CD14-positive monocyte (primary cell): ENCODE measurements at regions not wholly inside any gene's neighbourhood (a gene's known extent, or its start where the extent isn't known, plus 50 kb on each side); places are given as distances from the start of the nearest gene placed in this dataset.

Source experiments
- DNase-seq, 3 donors: peaks; one replicate each; pipeline ENCODE4 v3.0.0-alpha.2; 2011 to 2022
- H2AFZ ChIP-seq: 2 replicates; pipeline ENCODE4 v1.6.0; 2012; ENCODE audit warnings: mild to moderate bottlenecking, low read depth, low read length, inconsistent platforms; ENCODE audit not compliant: insufficient read depth, poor library complexity, severe bottlenecking
- H3K27ac ChIP-seq, 2 donors: 1 replicate in 1 of 2; 2 replicates in 1 of 2; pipeline ENCODE4 v1.5.1; 2012 to 2013; ENCODE audit warnings: low read length in 2 of 2, control low read depth in 1 of 2, inconsistent platforms in 1 of 2, low read depth in 1 of 2, mild to moderate bottlenecking in 1 of 2
- H3K27me3 ChIP-seq, 2 donors: one replicate each; pipeline versions ENCODE4 v1.6.0 to v1.6.1; 2011 to 2013; ENCODE audit warnings: low read length in 2 of 2; ENCODE audit not compliant: control insufficient read depth in 2 of 2, insufficient read depth in 2 of 2
- H3K36me3 ChIP-seq, 2 donors: replicated peaks in 1 of 2; 1 replicate in 1 of 2; 2 replicates in 1 of 2; pipeline versions ENCODE4 v1.5.1 to v1.6.1; 2012 to 2013; ENCODE audit warnings: low read length in 2 of 2, control low read depth in 1 of 2, inconsistent platforms in 1 of 2, mild to moderate bottlenecking in 1 of 2; ENCODE audit not compliant: insufficient read depth in 2 of 2, control insufficient read depth in 1 of 2
- H3K4me1 ChIP-seq, 2 donors: 1 replicate in 1 of 2; 2 replicates in 1 of 2; pipeline versions ENCODE4 v1.5.1 to v1.6.1; 2012 to 2013; ENCODE audit warnings: low read length in 2 of 2, control low read depth in 1 of 2, inconsistent platforms in 1 of 2, mild to moderate bottlenecking in 1 of 2, moderate library complexity in 1 of 2; ENCODE audit not compliant: insufficient read depth in 2 of 2, control insufficient read depth in 1 of 2
- H3K4me2 ChIP-seq: replicated peaks from 2 replicates; pipeline ENCODE3; 2012; ENCODE audit warnings: low read length, moderate library complexity, mild to moderate bottlenecking; ENCODE audit not compliant: poor library complexity, severe bottlenecking; ENCODE audit errors: extremely low read depth
- H3K4me3 ChIP-seq, 3 experiments: fragments of 200-600 bp in 1 of 3; sonication (generic) in 1 of 3; replicated peaks in 1 of 3; 1 replicate in 2 of 3; 2 replicates in 1 of 3; pipeline ENCODE4 v1.5.1; 2011 to 2013; ENCODE audit warnings: low read length in 3 of 3, mild to moderate bottlenecking in 3 of 3, control low read depth in 2 of 3, low read depth in 2 of 3, inconsistent platforms in 1 of 3, moderate library complexity in 1 of 3
- H3K79me2 ChIP-seq: 2 replicates; pipeline ENCODE4 v1.6.0; 2012; ENCODE audit warnings: mild to moderate bottlenecking, control low read depth, inconsistent platforms, low read length, moderate library complexity; ENCODE audit not compliant: insufficient read depth
- H3K9ac ChIP-seq: 2 replicates; pipeline ENCODE4 v1.6.0; 2017; ENCODE audit warnings: low read length, mild to moderate bottlenecking; ENCODE audit not compliant: insufficient read depth, poor library complexity, severe bottlenecking
- H3K9me3 ChIP-seq, 2 donors: replicated peaks in 1 of 2; 1 replicate in 1 of 2; 2 replicates in 1 of 2; pipeline versions ENCODE4 v1.5.1 to v1.6.1; 2012 to 2013; ENCODE audit warnings: low read length in 2 of 2, control low read depth in 1 of 2; ENCODE audit not compliant: control insufficient read depth in 1 of 2, insufficient read depth in 1 of 2
- H4K20me1 ChIP-seq: 2 replicates; pipeline ENCODE4 v1.6.0; 2012; ENCODE audit warnings: mild to moderate bottlenecking, low read length, control low read depth, moderate library complexity; ENCODE audit not compliant: insufficient read depth
- H3K27ac Mint-ChIP-seq, 7 donors: one replicate each; pipeline ENCODE4 v1.8.0; 2020; ENCODE audit warnings: mild to moderate bottlenecking in 7 of 7, mixed read lengths in 7 of 7, moderate library complexity in 6 of 7, inconsistent platforms in 2 of 7
- H3K27me3 Mint-ChIP-seq, 3 donors: one replicate each; pipeline ENCODE4 v1.8.0; 2021 to 2022; ENCODE audit warnings: low read depth in 3 of 3, mild to moderate bottlenecking in 3 of 3, mixed read lengths in 3 of 3, moderate library complexity in 3 of 3, inconsistent platforms in 1 of 3
- H3K36me3 Mint-ChIP-seq, 2 donors: one replicate each; pipeline ENCODE4 v1.8.0; 2020; ENCODE audit warnings: mixed read lengths in 2 of 2, inconsistent platforms in 1 of 2, mild to moderate bottlenecking in 1 of 2
- H3K4me1 Mint-ChIP-seq: one replicate; pipeline ENCODE4 v1.8.0; 2020; ENCODE audit warnings: mild to moderate bottlenecking, mixed read lengths
- H3K4me3 Mint-ChIP-seq, 2 donors: one replicate each; pipeline ENCODE4 v1.8.0; 2020; ENCODE audit warnings: mild to moderate bottlenecking in 2 of 2, mixed read lengths in 2 of 2, moderate library complexity in 1 of 2
- H3K9me3 Mint-ChIP-seq, 7 donors: one replicate each; pipeline ENCODE4 v1.8.0; 2020 to 2022; ENCODE audit warnings: mixed read lengths in 7 of 7, mild to moderate bottlenecking in 6 of 7, moderate library complexity in 6 of 7, inconsistent platforms in 2 of 7
- CTCF ChIP-seq: fragments of 200-600 bp; IDR thresholded peaks from one replicate; pipeline ENCODE4 v1.8.0; 2022; ENCODE audit warnings: antibody characterized with exemption, mild to moderate bottlenecking
- WGBS: methylation state at CpG from one replicate; pipeline ENCODE4 v1.1.5; 2013; ENCODE audit warnings: missing lambda C conversion rate; ENCODE audit not compliant: insufficient coverage; 5-methylcytosine and 5-hydroxymethylcytosine counted together
- intact Hi-C, 2 donors: fragments of 100-400 bp; cut with micrococcal nuclease; formaldehyde crosslinking; loops; one replicate each; pipeline versions ENCODE4 v1.15.0 to v1.15.1; 2023

GRCh38 chr6:48197941-48198340 lies 86.9 kb upstream of the PTCHD4 start:
- no peaks in the 10 kb centered on the region for H3K4me1 Mint-ChIP-seq
- H3K27me3 Mint-ChIP-seq: no peaks in the 10 kb centered on the region
- TF ChIP-seq CTCF: no peak
- H3K4me3 Mint-ChIP-seq: no peak overlapping the region
- Histone ChIP-seq H4K20me1 (no peaks in the 10 kb centered on the region), H3K27me3 (no peaks in the 10 kb centered on the region), H3K27ac (no peak overlapping the region), H3K79me2 (no peaks in the 10 kb centered on the region), H3K4me3 (no peak overlapping the region), H2AFZ (no peak overlapping the region), H3K36me3 (no peaks in the 10 kb centered on the region), H3K9ac (no peak overlapping the region), H3K9me3 (no peaks in the 10 kb centered on the region), H3K4me2 (no peak overlapping the region), H3K4me1 (no peaks in the 10 kb centered on the region)
- intact Hi-C loops: no loop called here
- no peak overlapping the region for H3K27ac Mint-ChIP-seq
- peaks cover 0 to 5% (median 3%) of the 10 kb centered on the region in 7 donors for H3K9me3 Mint-ChIP-seq
- no CpG with 5 or more reads among the region's 2 CpGs for WGBS
- DNase-seq: no peak
- no peaks in the 10 kb centered on the region for H3K36me3 Mint-ChIP-seq

- intact Hi-C loops: no loop called here
- TF ChIP-seq CTCF: no peak
Observed at GRCh38 chr6:48194596-48195295, 83.7 kb upstream of the PTCHD4 start.

More at GRCh38 chr6:48194596-48195295, 83.7 kb upstream of the PTCHD4 start:
- no peak for DNase-seq
- H3K27ac ChIP-seq: no peak overlapping the region
- Mint-ChIP-seq H3K27me3 (no peaks in the 10 kb centered on the region), H3K9me3 (peaks cover 0 to 3% (median 0%) of the 10 kb centered on the region in 7 donors), H3K27ac (no peak overlapping the region), H3K36me3 (no peaks in the 10 kb centered on the region), H3K4me1 (no peaks in the 10 kb centered on the region), H3K4me3 (no peak overlapping the region)
- H3K27me3 ChIP-seq: no peaks in the 10 kb centered on the region
- no peak overlapping the region for H2AFZ ChIP-seq
- H3K79me2 ChIP-seq: no peaks in the 10 kb centered on the region
- no peak overlapping the region for H3K4me2 ChIP-seq
- no peak overlapping the region for H3K9ac ChIP-seq
- H3K4me1 ChIP-seq: no peaks in the 10 kb centered on the region
- no peaks in the 10 kb centered on the region for H3K36me3 ChIP-seq
- no peaks in the 10 kb centered on the region for H3K9me3 ChIP-seq
- H4K20me1 ChIP-seq: no peaks in the 10 kb centered on the region
- WGBS: 94% methylated on average over 6 of the region's 7 CpGs
- H3K4me3 ChIP-seq: no peak overlapping the region
